ENCODE measurements at regions not wholly inside any gene's neighbourhood (a gene's known extent, or its start where the extent isn't known, plus 50 kb on each side); places are given as distances from the start of the nearest gene placed in this dataset.

- TF ChIP-seq CTCF (IDR thresholded peaks at IDR 0.05), result no peak
- no peak overlapping the region for H2AFZ ChIP-seq
- no peaks in the 10 kb centered on the region for H3K4me1 ChIP-seq
- H3K9me3 ChIP-seq (ENCODE audit: control insufficient read depth, low read length), result no peaks in the 10 kb centered on the region
- no peak overlapping the region for H3K4me2 ChIP-seq (ENCODE audit: low read length)
- H3K36me3 ChIP-seq (ENCODE audit: control insufficient read depth, insufficient read depth, low read length), result no peaks in the 10 kb centered on the region
- no peaks in the 10 kb centered on the region for H3K27me3 ChIP-seq (ENCODE audit: control insufficient read depth, insufficient read depth, low read length)
- no peaks in the 10 kb centered on the region for H3K79me2 ChIP-seq
- H3K27ac ChIP-seq, result no peak overlapping the region
- no peak overlapping the region for H3K9ac ChIP-seq
- H3K4me3 ChIP-seq (ENCODE audit: low read depth, low read length), result no peak overlapping the region
These were observed 264.8 kb downstream of the C1orf94 start for GRCh38 chr1:34441259-34442069.

GRCh38 chr1:34444516-34444915, 267.8 kb downstream of the C1orf94 start:
- no peaks in the 10 kb centered on the region for H3K27me3 ChIP-seq (ENCODE audit: control insufficient read depth, insufficient read depth, low read length)
- no peaks in the 10 kb centered on the region for H3K36me3 ChIP-seq (ENCODE audit: control insufficient read depth, insufficient read depth, low read length)
- TF ChIP-seq CTCF (IDR thresholded peaks at IDR 0.05), result no peak
- no peak overlapping the region for H3K4me3 ChIP-seq (ENCODE audit: low read depth, low read length)
- H3K79me2 ChIP-seq, result no peaks in the 10 kb centered on the region
- no peak overlapping the region for H3K9ac ChIP-seq
- H2AFZ ChIP-seq, result no peak overlapping the region
- H3K4me1 ChIP-seq, result no peaks in the 10 kb centered on the region
- no peaks in the 10 kb centered on the region for H3K9me3 ChIP-seq (ENCODE audit: control insufficient read depth, low read length)
- no peak overlapping the region for H3K4me2 ChIP-seq (ENCODE audit: low read length)
- no peak overlapping the region for H3K27ac ChIP-seq

- Histone ChIP-seq H2AFZ (no peak overlapping the region), H3K27me3 (ENCODE audit: control insufficient read depth, insufficient read depth, low read length) (no peaks in the 10 kb centered on the region), H3K4me1 (no peaks in the 10 kb centered on the region), H3K9ac (no peak overlapping the region), H3K36me3 (ENCODE audit: control insufficient read depth, insufficient read depth, low read length) (no peaks in the 10 kb centered on the region), H3K4me3 (ENCODE audit: low read depth, low read length) (no peak overlapping the region), H3K9me3 (ENCODE audit: control insufficient read depth, low read length) (no peaks in the 10 kb centered on the region), H3K4me2 (ENCODE audit: low read length) (no peak overlapping the region), H3K27ac (no peak overlapping the region), H3K79me2 (no peaks in the 10 kb centered on the region)
- TF ChIP-seq CTCF (IDR thresholded peaks at IDR 0.05), result no peak
These were observed 273.6 kb downstream of the C1orf94 start for GRCh38 chr1:34450325-34450724.

- H2AFZ ChIP-seq, result no peak overlapping the region
- no peaks in the 10 kb centered on the region for H3K27me3 ChIP-seq (ENCODE audit: control insufficient read depth, insufficient read depth, low read length)
- H3K4me2 ChIP-seq (ENCODE audit: low read length), result no peak overlapping the region
- H3K9ac ChIP-seq, result no peak overlapping the region
- no peaks in the 10 kb centered on the region for H3K9me3 ChIP-seq (ENCODE audit: control insufficient read depth, low read length)
- no peak overlapping the region for H3K27ac ChIP-seq
- TF ChIP-seq CTCF (IDR thresholded peaks at IDR 0.05), result no peak
- no peaks in the 10 kb centered on the region for H3K36me3 ChIP-seq (ENCODE audit: control insufficient read depth, insufficient read depth, low read length)
- H3K4me1 ChIP-seq, result no peaks in the 10 kb centered on the region
- H3K79me2 ChIP-seq, result no peaks in the 10 kb centered on the region
- no peak overlapping the region for H3K4me3 ChIP-seq (ENCODE audit: low read depth, low read length)
These were observed 275.7 kb downstream of the C1orf94 start for GRCh38 chr1:34452451-34452850.

- no peaks in the 10 kb centered on the region for H3K27me3 ChIP-seq (ENCODE audit: control insufficient read depth, insufficient read depth, low read length)
- H3K4me1 ChIP-seq, result no peaks in the 10 kb centered on the region
- H3K4me2 ChIP-seq (ENCODE audit: low read length), result no peak overlapping the region
- no peaks in the 10 kb centered on the region for H3K9me3 ChIP-seq (ENCODE audit: control insufficient read depth, low read length)
- H3K9ac ChIP-seq, result no peak overlapping the region
- H3K4me3 ChIP-seq (ENCODE audit: low read depth, low read length), result no peak overlapping the region
- no peak overlapping the region for H2AFZ ChIP-seq
- H3K79me2 ChIP-seq, result no peaks in the 10 kb centered on the region
- no peaks in the 10 kb centered on the region for H3K36me3 ChIP-seq (ENCODE audit: control insufficient read depth, insufficient read depth, low read length)
- TF ChIP-seq CTCF (IDR thresholded peaks at IDR 0.05), result no peak
- H3K27ac ChIP-seq, result no peak overlapping the region
These were observed 278.4 kb downstream of the C1orf94 start for GRCh38 chr1:34455121-34455520.

Data from parathyroid adenoma (tissue), 2 donors.